Vagina (tissue), 2 donors: ENCODE measurements at regions not wholly inside any gene's neighbourhood (a gene's known extent, or its start where the extent isn't known, plus 50 kb on each side); places are given as distances from the start of the nearest gene placed in this dataset.

Experiments
- DNase-seq, 2 donors: peaks; one replicate each; pipeline ENCODE4 v3.0.0-alpha.2; 2017; ENCODE audit errors: extremely low spot score in 2 of 2
- H3K27ac ChIP-seq: fragments of 200-600 bp; sonication (generic); one replicate; pipeline ENCODE4 v1.5.1; 2019
- H3K27me3 ChIP-seq: fragments of 200-600 bp; sonication (generic); one replicate; pipeline ENCODE4 v1.5.1; 2019
- H3K36me3 ChIP-seq, 2 donors: fragments of 200-600 bp; sonication (generic); one replicate each; pipeline ENCODE4 v1.5.1; 2017 to 2019
- H3K4me1 ChIP-seq: fragments of 200-600 bp; sonication (generic); one replicate; pipeline ENCODE4 v1.5.1; 2019
- H3K4me3 ChIP-seq, 2 donors: fragments of 200-600 bp; sonication (generic); 1 replicate in 1 of 2; 2 replicates in 1 of 2; pipeline ENCODE4 v1.5.1; 2016 to 2019
- H3K9me3 ChIP-seq: fragments of 200-600 bp; sonication (generic); one replicate; pipeline ENCODE4 v1.5.1; 2019
- POLR2A ChIP-seq, 2 donors: fragments of 450-650 bp; IDR thresholded peaks; one replicate each; pipeline ENCODE4 v1.6.1; 2017; ENCODE audit warnings: antibody characterized with exemption in 2 of 2, mild to moderate bottlenecking in 2 of 2, moderate library complexity in 2 of 2
- POLR2AphosphoS5 ChIP-seq, 2 donors: sonication (generic); formaldehyde crosslinking; IDR thresholded peaks; one replicate each; pipeline ENCODE4 v1.9.0; 2017; ENCODE audit warnings: antibody characterized with exemption in 2 of 2, mild to moderate bottlenecking in 2 of 2, low read depth in 1 of 2; ENCODE audit not compliant: insufficient read depth in 1 of 2
- intact Hi-C: fragments of 100-400 bp; cut with DNase I; formaldehyde crosslinking; loops from one replicate; pipeline ENCODE4 v1.15.1; 2023
- TF ChIP-seq, protein P1 (sequence below), 3 experiments: fragments of 450-650 bp in 2 of 3; fragments of 200-600 bp in 1 of 3; sonication (generic) in 1 of 3; IDR thresholded peaks; one replicate each; pipeline ENCODE4 v1.5.1; 2017 to 2019; ENCODE audit warnings: antibody characterized with exemption in 3 of 3, mild to moderate bottlenecking in 2 of 3, moderate library complexity in 2 of 3

DNA sequence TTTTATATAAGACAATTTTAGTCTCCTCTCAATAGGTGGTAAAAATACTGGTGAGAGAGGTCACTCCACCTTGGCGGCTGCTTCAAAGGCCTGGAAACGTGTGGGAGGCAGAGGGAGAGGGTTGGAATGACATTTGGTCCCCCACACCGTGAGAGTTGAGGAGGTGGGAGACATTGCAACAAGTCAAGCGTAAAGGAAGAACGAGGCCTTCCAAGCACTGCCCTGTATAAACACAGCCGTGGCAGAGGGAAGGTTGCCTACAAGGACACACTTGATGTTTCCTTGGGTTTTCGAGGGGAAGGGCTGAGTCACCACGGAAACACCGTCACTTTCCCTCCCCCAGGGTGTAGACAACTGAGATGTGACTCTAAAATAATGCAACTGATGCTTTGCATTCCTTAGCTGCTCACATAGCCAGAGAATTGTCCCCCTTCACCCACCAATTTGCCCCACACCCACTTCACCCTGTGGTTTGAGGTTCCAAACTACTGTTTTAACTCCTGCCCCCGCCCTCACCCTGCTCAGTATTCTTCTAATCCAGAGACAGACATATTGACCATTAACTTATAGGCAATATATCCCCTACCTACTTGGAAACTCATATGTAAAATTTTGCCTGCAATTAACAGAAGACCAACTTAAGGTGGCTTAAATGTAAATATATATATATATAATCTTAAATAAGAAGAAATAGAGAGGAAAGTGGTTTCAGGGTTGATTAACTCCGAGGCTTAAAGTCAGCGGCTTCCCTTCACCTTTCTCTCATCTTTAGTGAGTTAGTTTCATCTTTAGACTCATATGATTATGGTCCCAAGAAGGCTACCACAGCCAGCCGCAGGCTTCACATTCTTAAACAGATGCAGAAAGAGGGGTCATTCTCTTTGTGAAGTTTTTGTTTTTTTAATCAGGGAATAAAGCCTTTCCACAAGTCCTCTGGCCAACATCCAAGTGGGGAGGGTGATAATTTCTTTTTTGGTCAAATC, 54.1 kb upstream of the BDNF start:
- Histone ChIP-seq H3K4me3 (no peak overlapping the region), H3K4me1 (no peaks in the 10 kb centered on the region), H3K36me3 (no peaks in the 10 kb centered on the region), H3K27ac (no peak overlapping the region), H3K27me3 (no peaks in the 10 kb centered on the region), H3K9me3 (no peaks in the 10 kb centered on the region)
- intact Hi-C loops, result no loop called here
- TF ChIP-seq POLR2A (IDR thresholded peaks at IDR 0.05) (no peak), POLR2AphosphoS5 (IDR thresholded peaks at IDR 0.05; ENCODE audit: insufficient read depth in 1 of 2, low read depth in 1 of 2) (no peak)
- TF ChIP-seq, protein P1, sequence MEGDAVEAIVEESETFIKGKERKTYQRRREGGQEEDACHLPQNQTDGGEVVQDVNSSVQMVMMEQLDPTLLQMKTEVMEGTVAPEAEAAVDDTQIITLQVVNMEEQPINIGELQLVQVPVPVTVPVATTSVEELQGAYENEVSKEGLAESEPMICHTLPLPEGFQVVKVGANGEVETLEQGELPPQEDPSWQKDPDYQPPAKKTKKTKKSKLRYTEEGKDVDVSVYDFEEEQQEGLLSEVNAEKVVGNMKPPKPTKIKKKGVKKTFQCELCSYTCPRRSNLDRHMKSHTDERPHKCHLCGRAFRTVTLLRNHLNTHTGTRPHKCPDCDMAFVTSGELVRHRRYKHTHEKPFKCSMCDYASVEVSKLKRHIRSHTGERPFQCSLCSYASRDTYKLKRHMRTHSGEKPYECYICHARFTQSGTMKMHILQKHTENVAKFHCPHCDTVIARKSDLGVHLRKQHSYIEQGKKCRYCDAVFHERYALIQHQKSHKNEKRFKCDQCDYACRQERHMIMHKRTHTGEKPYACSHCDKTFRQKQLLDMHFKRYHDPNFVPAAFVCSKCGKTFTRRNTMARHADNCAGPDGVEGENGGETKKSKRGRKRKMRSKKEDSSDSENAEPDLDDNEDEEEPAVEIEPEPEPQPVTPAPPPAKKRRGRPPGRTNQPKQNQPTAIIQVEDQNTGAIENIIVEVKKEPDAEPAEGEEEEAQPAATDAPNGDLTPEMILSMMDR (IDR thresholded peaks at IDR 0.05), result no peak
- DNase-seq, result no peak
